Fibroblast of lung (primary cell): ENCODE measurements at regions not wholly inside any gene's neighbourhood (a gene's known extent, or its start where the extent isn't known, plus 50 kb on each side); places are given as distances from the start of the nearest gene placed in this dataset.

Experiments used
- CTCF ChIP-seq, 2 donors: IDR thresholded peaks in 1 of 2; conservative IDR thresholded peaks in 1 of 2; 1 replicate in 1 of 2; 2 replicates in 1 of 2; pipeline ENCODE4 v1.5.1; 2011 to 2012; ENCODE audit warnings: low read length in 2 of 2, control low read depth in 1 of 2, inconsistent platforms in 1 of 2, low read depth in 1 of 2, mild to moderate bottlenecking in 1 of 2
- EZH2 ChIP-seq: IDR thresholded peaks from 2 replicates; pipeline ENCODE4 v1.5.1; 2012; ENCODE audit warnings: low read length, control low read depth, mild to moderate bottlenecking; ENCODE audit errors: missing control alignments

GRCh38 chr9:110111868-110112267 is 96.1 kb downstream of the C9orf152 start:
- TF ChIP-seq CTCF (conservative IDR thresholded peaks at IDR 0.05 in 1 of 2, IDR thresholded peaks at IDR 0.05 in 1 of 2; ENCODE audit: low read depth in 1 of 2, low read length in 2 of 2), result no peak
- no peak for TF ChIP-seq EZH2
